Transverse colon (tissue), 4 donors: ENCODE measurements at regions not wholly inside any gene's neighbourhood (a gene's known extent, or its start where the extent isn't known, plus 50 kb on each side); places are given as distances from the start of the nearest gene placed in this dataset.

Source experiments
- CTCF ChIP-seq, 5 experiments: fragments of 200-600 bp in 3 of 5; fragments of 450-650 bp in 2 of 5; sonication (generic) in 3 of 5; IDR thresholded peaks; 1 replicate in 2 of 5; 2 replicates in 3 of 5; pipeline ENCODE4 v1.5.1; 2016 to 2017; ENCODE audit warnings: antibody characterized with exemption in 5 of 5, inconsistent platforms in 3 of 5, mild to moderate bottlenecking in 2 of 5, moderate library complexity in 1 of 5
- EP300 ChIP-seq: sonication (generic); formaldehyde crosslinking; IDR thresholded peaks from one replicate; pipeline ENCODE4 v1.6.1; 2017; ENCODE audit warnings: antibody characterized with exemption, low read depth
- POLR2A ChIP-seq: fragments of 450-650 bp; IDR thresholded peaks from one replicate; pipeline ENCODE4 v1.6.1; 2016; ENCODE audit warnings: antibody characterized with exemption, mild to moderate bottlenecking, moderate library complexity
- POLR2AphosphoS5 ChIP-seq, 3 donors: sonication (generic); formaldehyde crosslinking; IDR thresholded peaks; one replicate each; pipeline ENCODE4 v1.6.1; 2016; ENCODE audit warnings: antibody characterized with exemption in 3 of 3

- TF ChIP-seq CTCF (IDR thresholded peaks at IDR 0.05) (no peak), POLR2AphosphoS5 (IDR thresholded peaks at IDR 0.05) (no peak), EP300 (no peak), POLR2A (no peak)
Measured at GRCh38 chr20:60913298-60913697, 338.8 kb upstream of the CDH4 start.
